Left renal cortex interstitium (tissue), 4 donors: ENCODE measurements at regions not wholly inside any gene's neighbourhood (a gene's known extent, or its start where the extent isn't known, plus 50 kb on each side); places are given as distances from the start of the nearest gene placed in this dataset.

ENCODE experiments used
- DNase-seq, 4 donors: peaks; one replicate each; pipeline ENCODE4 v3.0.0-alpha.2; 2013; ENCODE audit warnings: low read depth in 4 of 4, low spot score in 2 of 4, missing footprints in 1 of 4

- DNase-seq = no peak
These were observed 350.8 kb downstream of the AJAP1 start for GRCh38 chr1:5005171-5005570.

GRCh38 chr1:5002676-5003075 lies 348.3 kb downstream of the AJAP1 start:
- no peak for DNase-seq

GRCh38 chr1:5001466-5001865 lies 347.1 kb downstream of the AJAP1 start:
- DNase-seq = no peak

DNA sequence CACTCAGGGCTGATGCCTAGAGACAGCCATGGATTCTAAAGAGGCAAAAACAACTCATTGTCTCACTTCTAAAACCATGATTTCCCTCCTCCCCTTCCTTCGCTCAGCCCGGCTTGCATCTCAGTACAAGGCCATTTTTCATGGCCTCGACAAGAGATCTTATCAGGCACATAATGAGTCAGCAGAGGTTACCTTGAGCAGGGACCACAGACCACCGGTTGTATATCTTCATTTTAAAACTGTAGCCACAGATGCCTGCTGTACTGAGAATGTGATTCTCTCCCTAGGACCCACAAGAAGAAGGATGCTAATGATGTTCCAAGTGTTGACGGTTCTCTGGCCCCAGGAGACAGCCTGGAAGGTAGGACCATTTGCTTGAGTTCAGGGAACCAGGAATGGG lies 331.9 kb downstream of the AJAP1 start:
- DNase-seq = no peak

GRCh38 chr1:4984841-4985240 lies 330.4 kb downstream of the AJAP1 start:
- no peak for DNase-seq

- no peak for DNase-seq
These were observed 325.8 kb downstream of the AJAP1 start for GRCh38 chr1:4980211-4980610.

- DNase-seq = no peak
These were observed 324.4 kb downstream of the AJAP1 start for GRCh38 chr1:4978660-4979390.

DNA sequence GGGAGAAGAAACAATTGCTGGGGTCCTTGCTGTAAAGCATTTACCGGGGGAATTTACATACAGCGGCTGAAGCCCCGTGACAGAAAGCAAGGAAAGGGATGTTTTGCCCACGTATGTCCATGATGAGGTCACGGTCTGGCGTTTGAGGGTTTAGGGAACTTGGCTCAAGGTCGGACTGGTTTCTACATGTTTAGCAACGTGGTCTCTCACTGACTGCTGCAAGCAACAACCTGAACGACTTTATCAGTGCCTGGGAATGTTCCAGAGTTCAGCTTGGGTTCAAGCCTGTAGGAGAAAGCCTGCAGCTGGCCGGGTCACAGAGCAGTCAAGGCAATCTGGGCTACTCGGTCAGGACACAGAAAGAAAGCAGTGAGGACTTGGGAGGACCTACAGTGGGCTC lies 323.3 kb downstream of the AJAP1 start:
- DNase-seq = peak in 1 of 4 donors; percentile 1

- DNase-seq = no peak
These were observed 322.5 kb downstream of the AJAP1 start for GRCh38 chr1:4976859-4977440.

- no peak for DNase-seq
These were observed 321.4 kb downstream of the AJAP1 start for GRCh38 chr1:4975856-4976255.

DNA sequence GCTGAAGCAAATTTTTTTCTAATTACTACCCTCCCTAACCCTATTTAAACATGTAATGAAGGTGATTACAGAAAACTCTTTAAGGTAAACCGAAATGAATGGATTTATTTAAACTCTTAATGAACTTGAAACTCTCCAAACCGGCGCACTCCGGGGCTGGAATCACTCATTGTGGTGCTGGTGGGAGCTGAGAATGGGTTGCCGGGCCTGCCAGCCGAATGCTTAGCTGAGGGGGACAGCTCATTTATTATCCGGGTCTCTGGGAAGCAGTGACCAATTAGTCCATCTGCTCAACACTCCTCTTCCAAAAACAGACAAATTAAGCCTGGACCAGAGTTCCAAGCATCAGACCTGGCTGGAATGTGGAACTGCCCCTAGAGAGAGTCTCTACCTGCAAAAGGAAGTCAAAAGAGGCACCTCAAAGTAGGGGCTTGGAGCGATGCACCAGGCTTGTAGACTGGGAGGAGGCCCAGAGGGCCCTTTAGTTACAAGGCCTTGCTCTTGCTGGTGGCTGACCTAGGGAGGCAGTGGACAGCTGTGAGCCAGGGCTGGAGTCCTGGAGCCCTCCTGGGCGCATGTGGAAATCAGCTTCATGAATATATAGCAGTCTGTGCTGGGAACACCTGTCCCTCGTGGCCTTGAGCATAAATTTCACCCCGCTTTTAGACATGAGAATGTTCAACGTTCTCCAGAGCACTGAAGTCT lies 320.7 kb downstream of the AJAP1 start:
- DNase-seq = no peak

DNA sequence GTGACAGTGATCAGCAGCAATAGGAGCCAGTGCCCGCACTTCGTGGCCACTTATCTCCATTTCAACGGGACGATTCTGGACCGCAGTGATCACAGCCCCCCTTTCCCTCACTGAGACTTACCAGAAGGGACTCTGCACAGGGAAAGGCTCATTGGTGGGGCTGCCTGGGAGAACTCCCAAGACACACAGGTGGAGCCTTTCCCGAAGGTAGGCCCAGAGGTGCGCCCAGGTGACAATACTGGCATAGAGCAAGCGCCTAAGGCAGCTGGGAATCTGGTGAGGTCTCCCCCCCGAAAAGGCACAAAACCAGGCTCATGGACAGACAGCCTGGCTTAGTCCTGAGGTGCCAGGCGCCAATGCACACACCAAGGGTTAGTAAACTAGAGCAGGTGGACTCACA lies 318.9 kb downstream of the AJAP1 start:
- no peak for DNase-seq

GRCh38 chr1:4972761-4973320 lies 318.4 kb downstream of the AJAP1 start:
- no peak for DNase-seq

GRCh38 chr1:4971666-4972065 lies 317.3 kb downstream of the AJAP1 start:
- DNase-seq = no peak

DNA sequence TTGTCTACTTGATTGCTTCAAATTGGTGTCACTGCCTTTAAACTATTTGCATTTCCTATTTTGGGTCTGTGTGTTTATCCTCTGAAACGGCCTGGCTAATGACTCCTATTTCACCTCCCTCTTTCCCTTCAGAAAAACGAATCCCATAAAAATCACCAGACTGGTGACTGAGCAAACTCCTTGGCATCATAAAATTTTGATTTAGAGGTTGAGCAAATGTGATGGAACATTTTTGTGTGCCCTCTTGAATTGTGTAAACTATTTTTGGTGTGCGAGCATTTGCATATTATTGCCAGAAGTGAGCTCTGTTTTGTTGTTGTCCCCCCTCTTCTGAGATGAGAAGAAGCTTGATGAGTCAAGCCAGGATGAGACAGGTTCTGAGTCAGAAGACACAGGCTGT lies 316.1 kb downstream of the AJAP1 start:
- DNase-seq = no peak

GRCh38 chr1:4969556-4970129 lies 315.2 kb downstream of the AJAP1 start:
- no peak for DNase-seq

- no peak for DNase-seq
These were observed 311.1 kb downstream of the AJAP1 start for GRCh38 chr1:4965346-4966075.

- DNase-seq = no peak
These were observed 310.4 kb downstream of the AJAP1 start for GRCh38 chr1:4964634-4965345.

GRCh38 chr1:4963251-4963650 lies 308.8 kb downstream of the AJAP1 start:
- no peak for DNase-seq

DNA sequence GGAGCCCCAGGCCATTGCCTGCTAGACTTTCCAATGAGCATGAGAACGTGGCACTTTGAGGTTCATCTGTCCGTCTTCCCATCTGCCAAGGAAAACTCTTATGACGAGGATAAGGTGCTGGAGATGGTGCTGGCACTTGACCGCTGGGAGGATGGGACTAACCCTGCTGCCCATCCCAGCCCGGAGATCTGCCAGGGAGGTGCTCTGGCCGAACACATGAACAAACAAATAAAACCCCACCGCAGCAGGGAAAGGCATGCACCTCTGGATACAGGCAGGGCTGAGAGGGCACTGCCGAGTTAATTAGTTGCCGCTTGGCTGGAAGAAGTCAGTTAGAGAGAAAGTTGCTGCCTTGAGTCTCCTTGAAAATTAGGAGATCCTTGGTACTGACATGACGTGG lies 308.4 kb downstream of the AJAP1 start:
- no peak for DNase-seq
